MCF 10A (cell line): ENCODE measurements at regions not wholly inside any gene's neighbourhood (a gene's known extent, or its start where the extent isn't known, plus 50 kb on each side); places are given as distances from the start of the nearest gene placed in this dataset.
"Not testable (repeated sequence)": the region's sequence is repeated elsewhere in the genome, so short reads cannot be mapped to it uniquely, and the experiment has no call there.

ENCODE experiments used
- BruUV-seq: library from RNA; stranded (reverse); fragments of 400-500 nt; replicated peaks from 2 replicates; lab custom pipeline; 2021; lab: Mats Ljungman, UMichigan
- CTCF ChIA-PET: fragments of 300-600 bp; sonication (Branson Sonifier 250); formaldehyde crosslinking; extraction: SDS; loops from one replicate; lab custom pipeline; 2021; ENCODE audit warnings: antibody characterized with exemption, inconsistent platforms; lab: Yijun Ruan, JAX
- POLR2A ChIA-PET: fragments of 300-600, 350-650 bp; sonication (Branson Sonifier 250); formaldehyde crosslinking; extraction: SDS; loops from one replicate; lab custom pipeline; 2020; ENCODE audit warnings: antibody characterized with exemption, inconsistent platforms; lab: Yijun Ruan, JAX
- DNase-seq: peaks from one replicate; pipeline ENCODE4 v3.0.0-alpha.2; 2018; ENCODE audit not compliant: unreplicated experiment
- H3K27ac Mint-ChIP-seq: one replicate; pipeline ENCODE4 v1.8.0; 2022; ENCODE audit warnings: mild to moderate bottlenecking, low read depth, mixed read lengths; ENCODE audit not compliant: unreplicated experiment
- H3K27me3 Mint-ChIP-seq: one replicate; pipeline ENCODE4 v1.8.0; 2022; ENCODE audit warnings: mixed read lengths; ENCODE audit not compliant: insufficient read depth, unreplicated experiment
- H3K36me3 Mint-ChIP-seq: one replicate; pipeline ENCODE4 v1.8.0; 2022; ENCODE audit warnings: mild to moderate bottlenecking, moderate library complexity, mixed read lengths; ENCODE audit not compliant: insufficient read depth, unreplicated experiment
- H3K4me1 Mint-ChIP-seq: one replicate; pipeline ENCODE4 v1.8.0; 2022; ENCODE audit warnings: mixed read lengths; ENCODE audit not compliant: insufficient read depth, unreplicated experiment
- H3K4me3 Mint-ChIP-seq: one replicate; pipeline ENCODE4 v1.8.0; 2022; ENCODE audit warnings: mild to moderate bottlenecking, moderate library complexity, mixed read lengths; ENCODE audit not compliant: unreplicated experiment
- H3K9me3 Mint-ChIP-seq: one replicate; pipeline ENCODE4 v1.8.0; 2022; ENCODE audit warnings: mixed read lengths; ENCODE audit not compliant: unreplicated experiment
- CTCF ChIP-seq: fragments of 200-600 bp; IDR thresholded peaks from one replicate; pipeline ENCODE4 v1.8.0; 2022; ENCODE audit warnings: antibody characterized with exemption, mild to moderate bottlenecking; ENCODE audit not compliant: unreplicated experiment
- intact Hi-C: fragments of 100-400 bp; cut with micrococcal nuclease; formaldehyde crosslinking; loops from 2 replicates; pipeline ENCODE4 v1.14.1; 2022

GRCh38 chr1:229863651-229864545 is 203.1 kb upstream of the GALNT2 start:
- ChIA-PET CTCF (no interaction called here), POLR2A (no interaction called here)
- TF ChIP-seq CTCF = no peak
- Mint-ChIP-seq H3K27ac (no peak overlapping the region), H3K36me3 (no peaks in the 10 kb centered on the region), H3K4me3 (no peak overlapping the region), H3K27me3 (no peaks in the 10 kb centered on the region), H3K9me3 (no peaks in the 10 kb centered on the region), H3K4me1 (no peaks in the 10 kb centered on the region)
- intact Hi-C loops = no loop called here
- no peak for DNase-seq
- no TSS peak for BruUV-seq

GRCh38 chr1:229864686-229865230 is 202.3 kb upstream of the GALNT2 start:
- intact Hi-C loops = no loop called here
- no peaks in the 10 kb centered on the region for H3K9me3 Mint-ChIP-seq
- H3K27me3 Mint-ChIP-seq = no peaks in the 10 kb centered on the region
- ChIA-PET CTCF (no interaction called here), POLR2A (interaction anchor here (1.1 kb wide), 1 partner anchor 20 kb away, joined by 3 read pairs; no protein-coding TSS in a partner anchor)
- TF ChIP-seq CTCF = no peak
- BruUV-seq = no TSS peak
- DNase-seq = no peak
- H3K4me3 Mint-ChIP-seq = no peak overlapping the region
- H3K36me3 Mint-ChIP-seq = no peaks in the 10 kb centered on the region
- no peak overlapping the region for H3K27ac Mint-ChIP-seq
- no peaks in the 10 kb centered on the region for H3K4me1 Mint-ChIP-seq

- H3K27ac Mint-ChIP-seq, H3K4me3 Mint-ChIP-seq, H3K4me1 Mint-ChIP-seq, CTCF ChIA-PET, intact Hi-C loops, H3K9me3 Mint-ChIP-seq, H3K36me3 Mint-ChIP-seq, DNase-seq, BruUV-seq, H3K27me3 Mint-ChIP-seq: not testable (repeated sequence)
- POLR2A ChIA-PET = interaction anchor here (1.1 kb wide), 1 partner anchor 21 kb away, joined by 3 read pairs; no protein-coding TSS in a partner anchor
Observed at GRCh38 chr1:229865321-229865720, 201.7 kb upstream of the GALNT2 start.

- intact Hi-C loops = no loop called here
- Mint-ChIP-seq H3K4me3 (no peak overlapping the region), H3K27ac (no peak overlapping the region), H3K27me3 (no peaks in the 10 kb centered on the region), H3K4me1 (no peaks in the 10 kb centered on the region), H3K36me3 (no peaks in the 10 kb centered on the region), H3K9me3 (no peaks in the 10 kb centered on the region)
- no peak for DNase-seq
- no TSS peak for BruUV-seq
- ChIA-PET POLR2A (no interaction called here), CTCF (no interaction called here)
- TF ChIP-seq CTCF = no peak
Observed at GRCh38 chr1:229867726-229868125, 199.3 kb upstream of the GALNT2 start.
